ENCODE measurements at regions not wholly inside any gene's neighbourhood (a gene's known extent, or its start where the extent isn't known, plus 50 kb on each side); places are given as distances from the start of the nearest gene placed in this dataset.
"Not testable (repeated sequence)": the region's sequence is repeated elsewhere in the genome, so short reads cannot be mapped to it uniquely, and the experiment has no call there.

GRCh38 chr18:10321576-10321975 lies 132.9 kb upstream of the APCDD1 start:
- DNase-seq: no peak

GRCh38 chr18:10322004-10322403 lies 132.4 kb upstream of the APCDD1 start:
- DNase-seq: no peak

GRCh38 chr18:10322435-10322834 lies 132.0 kb upstream of the APCDD1 start:
- DNase-seq: no peak

GRCh38 chr18:10329101-10329500 lies 125.3 kb upstream of the APCDD1 start:
- DNase-seq: no peak

GRCh38 chr18:10330428-10330827 lies 124.0 kb upstream of the APCDD1 start:
- no peak for DNase-seq

GRCh38 chr18:10332452-10332851 lies 122.0 kb upstream of the APCDD1 start:
- no peak for DNase-seq

GRCh38 chr18:10336749-10337350 lies 117.6 kb upstream of the APCDD1 start:
- no peak for DNase-seq

GRCh38 chr18:10340821-10341220 lies 113.6 kb upstream of the APCDD1 start:
- no peak for DNase-seq

GRCh38 chr18:10343778-10344177 lies 110.7 kb upstream of the APCDD1 start:
- no peak for DNase-seq

GRCh38 chr18:10346749-10347415 lies 107.6 kb upstream of the APCDD1 start:
- DNase-seq: no peak

- DNase-seq: no peak
These were observed 104.9 kb upstream of the APCDD1 start for GRCh38 chr18:10349561-10349960.

- no peak for DNase-seq
These were observed 103.8 kb upstream of the APCDD1 start for GRCh38 chr18:10350661-10351060.

GRCh38 chr18:10351219-10351818 lies 103.1 kb upstream of the APCDD1 start:
- no peak for DNase-seq

- DNase-seq: no peak
These were observed 102.6 kb upstream of the APCDD1 start for GRCh38 chr18:10351858-10352257.

GRCh38 chr18:10352671-10353070 lies 101.8 kb upstream of the APCDD1 start:
- no peak for DNase-seq

GRCh38 chr18:10353791-10354190 lies 100.6 kb upstream of the APCDD1 start:
- DNase-seq: no peak

- DNase-seq: no peak
These were observed 100.1 kb upstream of the APCDD1 start for GRCh38 chr18:10354241-10354811.

- DNase-seq: no peak
These were observed 99.5 kb upstream of the APCDD1 start for GRCh38 chr18:10354890-10355289.

GRCh38 chr18:10356999-10357398 lies 97.4 kb upstream of the APCDD1 start:
- DNase-seq: not testable (repeated sequence)

GRCh38 chr18:10361660-10362059 lies 92.8 kb upstream of the APCDD1 start:
- no peak for DNase-seq

- no peak for DNase-seq
These were observed 89.4 kb upstream of the APCDD1 start for GRCh38 chr18:10365021-10365500.

- DNase-seq: no peak
These were observed 88.5 kb upstream of the APCDD1 start for GRCh38 chr18:10365901-10366300.

GRCh38 chr18:10367836-10368235 lies 86.6 kb upstream of the APCDD1 start:
- no peak for DNase-seq

Measured in CD4-positive, alpha-beta T cell treated with Interleukin-10 for 1 hour (primary cell).